Hepatocyte (in vitro differentiated cells): ENCODE measurements at regions not wholly inside any gene's neighbourhood (a gene's known extent, or its start where the extent isn't known, plus 50 kb on each side); places are given as distances from the start of the nearest gene placed in this dataset.

ENCODE experiments used
- DNase-seq: peaks from one replicate; pipeline ENCODE4 v3.0.0-alpha.2; 2016; ENCODE audit warnings: low spot score
- H2AFZ ChIP-seq: fragments of 200-600 bp; sonication (generic); 2 replicates; pipeline ENCODE4 v1.6.0; 2016; ENCODE audit warnings: antibody characterized with exemption, mild to moderate bottlenecking
- H3K27ac ChIP-seq: fragments of 200-600 bp; sonication (generic); 2 replicates; pipeline ENCODE4 v1.5.1; 2016; ENCODE audit warnings: mild to moderate bottlenecking
- H3K27me3 ChIP-seq: fragments of 200-600 bp; sonication (generic); 2 replicates; pipeline ENCODE4 v1.6.1; 2016
- H3K36me3 ChIP-seq: fragments of 200-600 bp; sonication (generic); replicated peaks from 2 replicates; pipeline ENCODE4 v1.5.1; 2016; ENCODE audit warnings: low read depth; ENCODE audit not compliant: insufficient read depth
- H3K4me1 ChIP-seq: fragments of 200-600 bp; sonication (generic); 2 replicates; pipeline ENCODE4 v1.5.1; 2016; ENCODE audit warnings: mild to moderate bottlenecking, moderate library complexity; ENCODE audit not compliant: insufficient read depth
- H3K4me2 ChIP-seq: fragments of 200-600 bp; sonication (generic); 2 replicates; pipeline ENCODE4 v1.6.0; 2016
- H3K4me3 ChIP-seq: fragments of 200-600 bp; sonication (generic); 2 replicates; pipeline ENCODE4 v1.5.1; 2016; ENCODE audit warnings: mild to moderate bottlenecking
- H3K79me2 ChIP-seq: fragments of 200-600 bp; sonication (generic); 2 replicates; pipeline ENCODE4 v1.6.0; 2017; ENCODE audit warnings: mild to moderate bottlenecking
- H3K9me2 ChIP-seq: fragments of 200-600 bp; sonication (generic); replicated peaks from 2 replicates; pipeline ENCODE4 v1.6.0; 2017; ENCODE audit warnings: mild to moderate bottlenecking; ENCODE audit not compliant: insufficient read depth
- H3K9me3 ChIP-seq: fragments of 200-600 bp; sonication (generic); 2 replicates; pipeline ENCODE4 v1.5.1; 2016; ENCODE audit warnings: low read depth, mild to moderate bottlenecking
- H4K20me1 ChIP-seq: fragments of 200-600 bp; sonication (generic); 2 replicates; pipeline ENCODE4 v1.6.0; 2016; ENCODE audit warnings: mild to moderate bottlenecking; ENCODE audit not compliant: insufficient read depth, poor library complexity, severe bottlenecking
- CTCF ChIP-seq: fragments of 200-600 bp; sonication (generic); IDR thresholded peaks from 2 replicates; pipeline ENCODE4 v1.5.1; 2016; ENCODE audit warnings: antibody characterized with exemption, mild to moderate bottlenecking; ENCODE audit not compliant: poor library complexity
- EZH2 ChIP-seq: fragments of 200-600 bp; sonication (generic); IDR thresholded peaks from 2 replicates; pipeline ENCODE4 v1.6.1; 2016; ENCODE audit warnings: antibody characterized with exemption, mild to moderate bottlenecking, borderline replicate concordance
- EZH2phosphoT487 ChIP-seq: fragments of 200-600 bp; sonication (generic); IDR thresholded peaks from one replicate; pipeline ENCODE4 v1.6.1; 2018; ENCODE audit warnings: antibody characterized with exemption, mild to moderate bottlenecking, low read depth, moderate library complexity; ENCODE audit not compliant: unreplicated experiment, severe bottlenecking
- WGBS: methylation state at CpG from one replicate; pipeline ENCODE4 v1.1.6; 2016; ENCODE audit warnings: low lambda C conversion rate; ENCODE audit errors: missing lambda C conversion rate; 5-methylcytosine and 5-hydroxymethylcytosine counted together

- Histone ChIP-seq H3K27ac (no peak overlapping the region), H3K36me3 (no peaks in the 10 kb centered on the region), H3K4me1 (no peaks in the 10 kb centered on the region), H3K4me2 (no peak overlapping the region), H2AFZ (no peak overlapping the region), H3K79me2 (no peaks in the 10 kb centered on the region), H3K9me2 (no peaks in the 10 kb centered on the region), H3K4me3 (no peak overlapping the region), H3K9me3 (no peaks in the 10 kb centered on the region), H3K27me3 (no peaks in the 10 kb centered on the region), H4K20me1 (no peaks in the 10 kb centered on the region)
- DNase-seq = no peak
- no peak for TF ChIP-seq EZH2
- no peak for TF ChIP-seq CTCF
- no peak for TF ChIP-seq EZH2phosphoT487
- WGBS = 92% methylated on average over 4 of the region's 4 CpGs
These were observed 125.6 kb downstream of the TSN start for GRCh38 chr2:121881038-121881437.

GRCh38 chr2:121881950-121882349 is 126.5 kb downstream of the TSN start:
- no peaks in the 10 kb centered on the region for H3K36me3 ChIP-seq
- TF ChIP-seq EZH2phosphoT487 = no peak
- TF ChIP-seq CTCF = no peak
- no peak for TF ChIP-seq EZH2
- 67% methylated on average over 4 of the region's 4 CpGs for WGBS

GRCh38 chr2:121884078-121884477 is 128.6 kb downstream of the TSN start:
- Histone ChIP-seq H2AFZ (no peak overlapping the region), H3K9me2 (no peaks in the 10 kb centered on the region), H3K4me2 (no peak overlapping the region), H3K27me3 (no peaks in the 10 kb centered on the region), H3K36me3 (no peaks in the 10 kb centered on the region), H3K79me2 (no peaks in the 10 kb centered on the region), H4K20me1 (no peaks in the 10 kb centered on the region), H3K4me3 (no peak overlapping the region), H3K4me1 (no peaks in the 10 kb centered on the region), H3K27ac (no peak overlapping the region), H3K9me3 (no peaks in the 10 kb centered on the region)
- TF ChIP-seq CTCF = no peak
- no peak for TF ChIP-seq EZH2
- TF ChIP-seq EZH2phosphoT487 = no peak
- DNase-seq = no peak
- WGBS = 86% methylated on average over 3 of the region's 3 CpGs

More at GRCh38 chr2:121881950-121882349, 126.5 kb downstream of the TSN start:
- Histone ChIP-seq H3K27me3 (no peaks in the 10 kb centered on the region), H3K79me2 (no peaks in the 10 kb centered on the region), H3K4me3 (no peak overlapping the region), H3K9me3 (no peaks in the 10 kb centered on the region), H3K4me2 (no peak overlapping the region), H3K4me1 (no peaks in the 10 kb centered on the region), H2AFZ (no peak overlapping the region), H3K9me2 (no peaks in the 10 kb centered on the region), H3K27ac (no peak overlapping the region), H4K20me1 (no peaks in the 10 kb centered on the region)
- no peak for DNase-seq

GRCh38 chr2:121884511-121884921 is 129.1 kb downstream of the TSN start:
- no peaks in the 10 kb centered on the region for H3K79me2 ChIP-seq
- H3K4me2 ChIP-seq = no peak overlapping the region
- H3K27me3 ChIP-seq = no peaks in the 10 kb centered on the region
- H3K9me3 ChIP-seq = no peaks in the 10 kb centered on the region
- no peaks in the 10 kb centered on the region for H3K9me2 ChIP-seq
- 68% methylated on average over 4 of the region's 4 CpGs for WGBS
- TF ChIP-seq CTCF (no peak), EZH2 (no peak), EZH2phosphoT487 (no peak)
- no peak overlapping the region for H3K27ac ChIP-seq
- H3K36me3 ChIP-seq = no peaks in the 10 kb centered on the region
- no peaks in the 10 kb centered on the region for H4K20me1 ChIP-seq
- no peak overlapping the region for H2AFZ ChIP-seq
- no peak for DNase-seq
- H3K4me1 ChIP-seq = no peaks in the 10 kb centered on the region
- H3K4me3 ChIP-seq = no peak overlapping the region
